HL-60 (cell line): ENCODE measurements at regions not wholly inside any gene's neighbourhood (a gene's known extent, or its start where the extent isn't known, plus 50 kb on each side); places are given as distances from the start of the nearest gene placed in this dataset.

ENCODE experiments used
- DNase-seq, 2 experiments: peaks; one replicate each; pipeline ENCODE4 v3.0.0-alpha.2; 2010 to 2020; ENCODE audit warnings: low read depth in 1 of 2, low spot score in 1 of 2
- H3K27ac ChIP-seq: fragments of 250-450 bp; sonication (Bioruptor Pico); replicated peaks from 2 replicates; pipeline ENCODE4 v1.5.1; 2020; ENCODE audit warnings: mild to moderate bottlenecking, moderate library complexity
- H3K27me3 ChIP-seq: fragments of 250-450 bp; sonication (Bioruptor Pico); 2 replicates; pipeline ENCODE4 v1.5.1; 2021; ENCODE audit warnings: mild to moderate bottlenecking, moderate library complexity; ENCODE audit not compliant: insufficient read depth, poor library complexity, severe bottlenecking
- H3K4me3 ChIP-seq: replicated peaks from 2 replicates; pipeline ENCODE4 v1.5.1; 2011; ENCODE audit warnings: mild to moderate bottlenecking, control low read depth, low read length; ENCODE audit not compliant: insufficient read depth
- GABPA ChIP-seq: IDR thresholded peaks from 2 replicates; pipeline ENCODE4 v1.6.1; 2012; ENCODE audit warnings: low read depth
- POLR2AphosphoS5 ChIP-seq: IDR thresholded peaks from 2 replicates; pipeline ENCODE4 v1.6.1; 2012; ENCODE audit warnings: low read depth
- SPI1 ChIP-seq: IDR thresholded peaks from 2 replicates; pipeline ENCODE4 v1.6.1; 2012; ENCODE audit warnings: low read depth, mild to moderate bottlenecking, borderline replicate concordance
- TF ChIP-seq, protein P1 (sequence below): IDR thresholded peaks from one replicate; pipeline ENCODE4 v1.5.1; 2011; ENCODE audit warnings: low read length, control low read depth, inconsistent platforms; ENCODE audit not compliant: insufficient read depth
- TF ChIP-seq, protein P2 (sequence below): IDR thresholded peaks from 2 replicates; pipeline ENCODE4 v1.6.1; 2012; ENCODE audit warnings: low read depth; ENCODE audit not compliant: insufficient replicate concordance

DNA sequence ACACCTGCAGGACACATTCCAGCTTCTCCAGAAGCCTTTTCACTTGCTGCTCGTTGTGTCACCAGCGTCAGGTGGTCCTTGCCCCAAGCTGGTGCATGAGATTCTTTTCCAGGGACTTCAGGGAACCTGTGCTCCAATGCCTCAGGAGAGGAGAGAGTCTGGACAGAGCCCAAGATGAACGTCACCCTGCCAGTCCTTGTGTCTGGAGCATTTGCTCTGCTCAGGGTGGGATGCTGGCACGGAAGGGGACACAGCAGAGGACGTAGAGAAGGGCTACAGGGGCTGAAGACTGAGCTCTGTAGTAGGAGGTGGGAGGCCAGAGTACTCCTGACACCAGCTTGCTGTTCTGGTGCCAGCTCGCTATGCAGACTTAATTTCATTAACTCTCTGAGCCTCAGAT lies 262.1 kb downstream of the XXYLT1 start:
- no peak overlapping the region for H3K27ac ChIP-seq
- TF ChIP-seq, protein P1, sequence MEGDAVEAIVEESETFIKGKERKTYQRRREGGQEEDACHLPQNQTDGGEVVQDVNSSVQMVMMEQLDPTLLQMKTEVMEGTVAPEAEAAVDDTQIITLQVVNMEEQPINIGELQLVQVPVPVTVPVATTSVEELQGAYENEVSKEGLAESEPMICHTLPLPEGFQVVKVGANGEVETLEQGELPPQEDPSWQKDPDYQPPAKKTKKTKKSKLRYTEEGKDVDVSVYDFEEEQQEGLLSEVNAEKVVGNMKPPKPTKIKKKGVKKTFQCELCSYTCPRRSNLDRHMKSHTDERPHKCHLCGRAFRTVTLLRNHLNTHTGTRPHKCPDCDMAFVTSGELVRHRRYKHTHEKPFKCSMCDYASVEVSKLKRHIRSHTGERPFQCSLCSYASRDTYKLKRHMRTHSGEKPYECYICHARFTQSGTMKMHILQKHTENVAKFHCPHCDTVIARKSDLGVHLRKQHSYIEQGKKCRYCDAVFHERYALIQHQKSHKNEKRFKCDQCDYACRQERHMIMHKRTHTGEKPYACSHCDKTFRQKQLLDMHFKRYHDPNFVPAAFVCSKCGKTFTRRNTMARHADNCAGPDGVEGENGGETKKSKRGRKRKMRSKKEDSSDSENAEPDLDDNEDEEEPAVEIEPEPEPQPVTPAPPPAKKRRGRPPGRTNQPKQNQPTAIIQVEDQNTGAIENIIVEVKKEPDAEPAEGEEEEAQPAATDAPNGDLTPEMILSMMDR: no peak
- TF ChIP-seq, protein P2, sequence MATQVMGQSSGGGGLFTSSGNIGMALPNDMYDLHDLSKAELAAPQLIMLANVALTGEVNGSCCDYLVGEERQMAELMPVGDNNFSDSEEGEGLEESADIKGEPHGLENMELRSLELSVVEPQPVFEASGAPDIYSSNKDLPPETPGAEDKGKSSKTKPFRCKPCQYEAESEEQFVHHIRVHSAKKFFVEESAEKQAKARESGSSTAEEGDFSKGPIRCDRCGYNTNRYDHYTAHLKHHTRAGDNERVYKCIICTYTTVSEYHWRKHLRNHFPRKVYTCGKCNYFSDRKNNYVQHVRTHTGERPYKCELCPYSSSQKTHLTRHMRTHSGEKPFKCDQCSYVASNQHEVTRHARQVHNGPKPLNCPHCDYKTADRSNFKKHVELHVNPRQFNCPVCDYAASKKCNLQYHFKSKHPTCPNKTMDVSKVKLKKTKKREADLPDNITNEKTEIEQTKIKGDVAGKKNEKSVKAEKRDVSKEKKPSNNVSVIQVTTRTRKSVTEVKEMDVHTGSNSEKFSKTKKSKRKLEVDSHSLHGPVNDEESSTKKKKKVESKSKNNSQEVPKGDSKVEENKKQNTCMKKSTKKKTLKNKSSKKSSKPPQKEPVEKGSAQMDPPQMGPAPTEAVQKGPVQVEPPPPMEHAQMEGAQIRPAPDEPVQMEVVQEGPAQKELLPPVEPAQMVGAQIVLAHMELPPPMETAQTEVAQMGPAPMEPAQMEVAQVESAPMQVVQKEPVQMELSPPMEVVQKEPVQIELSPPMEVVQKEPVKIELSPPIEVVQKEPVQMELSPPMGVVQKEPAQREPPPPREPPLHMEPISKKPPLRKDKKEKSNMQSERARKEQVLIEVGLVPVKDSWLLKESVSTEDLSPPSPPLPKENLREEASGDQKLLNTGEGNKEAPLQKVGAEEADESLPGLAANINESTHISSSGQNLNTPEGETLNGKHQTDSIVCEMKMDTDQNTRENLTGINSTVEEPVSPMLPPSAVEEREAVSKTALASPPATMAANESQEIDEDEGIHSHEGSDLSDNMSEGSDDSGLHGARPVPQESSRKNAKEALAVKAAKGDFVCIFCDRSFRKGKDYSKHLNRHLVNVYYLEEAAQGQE: no peak
- no peak for TF ChIP-seq SPI1
- no peak for TF ChIP-seq GABPA
- no peak for TF ChIP-seq POLR2AphosphoS5
- no peak overlapping the region for H3K4me3 ChIP-seq
- no peak for DNase-seq
- no peaks in the 10 kb centered on the region for H3K27me3 ChIP-seq

DNA sequence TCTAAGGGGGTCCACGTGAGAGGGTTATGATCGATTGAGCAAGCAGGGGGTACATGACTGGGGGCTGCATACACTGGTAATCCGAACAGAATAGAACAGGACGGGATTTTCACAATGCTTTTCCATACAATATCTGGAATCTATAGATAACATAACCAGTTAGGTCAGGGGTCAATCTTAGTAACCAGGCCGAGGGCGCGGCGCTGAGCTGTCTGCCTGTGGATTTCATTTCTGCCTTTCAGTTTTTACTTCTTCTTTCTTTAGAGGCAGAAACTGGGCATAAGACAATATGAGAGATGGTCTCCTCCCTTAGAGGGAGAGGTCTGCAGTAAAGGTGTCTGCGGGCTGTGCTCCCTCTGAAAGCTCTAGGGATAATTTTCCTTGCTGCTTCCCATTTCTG lies 261.3 kb downstream of the XXYLT1 start:
- Histone ChIP-seq H3K4me3 (no peak overlapping the region), H3K27me3 (no peaks in the 10 kb centered on the region), H3K27ac (0 out of 2 replicates have a peak overlapping the region, but pooled peaks have one; percentile 26)
- no peak for TF ChIP-seq SPI1
- TF ChIP-seq, protein P2: no peak
- TF ChIP-seq GABPA: no peak
- no peak for TF ChIP-seq POLR2AphosphoS5
- TF ChIP-seq, protein P1: no peak
- no peak for DNase-seq

DNA sequence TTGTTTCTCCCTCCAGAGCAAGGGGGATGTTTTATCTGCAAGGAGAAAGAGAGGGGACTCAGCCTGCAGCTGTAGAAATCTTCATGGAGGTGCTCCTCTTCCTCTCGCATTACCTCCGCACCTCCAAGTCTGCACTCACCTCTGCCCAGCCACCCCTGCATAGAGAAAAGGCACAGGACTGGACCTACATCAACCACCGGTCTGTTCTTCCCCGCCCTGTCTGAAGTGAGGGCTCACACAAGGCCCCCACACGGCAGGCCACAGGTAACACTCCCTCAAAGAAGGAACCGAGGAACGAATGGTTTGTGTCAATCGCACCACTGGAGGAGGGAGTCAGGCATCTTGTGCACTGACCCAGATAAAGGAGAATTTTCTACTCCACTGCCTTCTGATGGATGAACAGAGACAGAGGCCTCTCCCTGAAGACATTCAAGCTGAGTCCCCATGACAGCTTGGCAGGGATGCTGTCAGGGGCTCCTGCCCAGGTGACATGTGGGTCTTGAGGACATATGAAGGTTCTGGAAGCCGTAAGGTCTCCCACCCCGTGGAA lies 260.3 kb downstream of the XXYLT1 start:
- TF ChIP-seq, protein P1: no peak
- TF ChIP-seq SPI1: no peak
- no peak for TF ChIP-seq GABPA
- TF ChIP-seq, protein P2: no peak
- no peak for TF ChIP-seq POLR2AphosphoS5
- no peaks in the 10 kb centered on the region for H3K27me3 ChIP-seq
- H3K27ac ChIP-seq: no peak overlapping the region

More for the DNA sequence above, 260.3 kb downstream of the XXYLT1 start:
- H3K4me3 ChIP-seq: no peak overlapping the region
- no peak for DNase-seq
